GM23338 (cell line): ENCODE measurements at regions not wholly inside any gene's neighbourhood (a gene's known extent, or its start where the extent isn't known, plus 50 kb on each side); places are given as distances from the start of the nearest gene placed in this dataset.

ENCODE experiments used
- ATAC-seq: fragments of 200-7000 bp; cut with Tn5 transposase; 3 replicates; pipeline ENCODE4 v1.9.1; 2020
- DNase-seq: peaks from one replicate; pipeline ENCODE4 v3.0.0-alpha.2; 2015; ENCODE audit warnings: low spot score
- H2AFZ ChIP-seq: fragments of 200-600 bp; sonication (generic); 2 replicates; pipeline ENCODE4 v1.8.0; 2016; ENCODE audit warnings: antibody characterized with exemption, mild to moderate bottlenecking, moderate library complexity
- H3F3A ChIP-seq: fragments of 200-600 bp; sonication (generic); replicated peaks from 2 replicates; pipeline ENCODE4 v1.8.0; 2017; ENCODE audit warnings: antibody characterized with exemption, mixed run types, low read depth
- H3K27ac ChIP-seq: fragments of 200-600 bp; sonication (generic); 2 replicates; pipeline ENCODE4 v1.6.1; 2016; ENCODE audit warnings: low read depth
- H3K27me3 ChIP-seq: fragments of 200-600 bp; sonication (generic); 2 replicates; pipeline ENCODE4 v1.8.0; 2016; ENCODE audit warnings: mild to moderate bottlenecking, mixed run types, moderate library complexity; ENCODE audit not compliant: insufficient read depth
- H3K36me3 ChIP-seq: fragments of 200-600 bp; sonication (generic); 2 replicates; pipeline ENCODE4 v1.8.0; 2016; ENCODE audit warnings: mild to moderate bottlenecking; ENCODE audit not compliant: insufficient read depth
- H3K4me1 ChIP-seq: fragments of 200-600 bp; sonication (generic); 2 replicates; pipeline ENCODE4 v1.8.0; 2016; ENCODE audit warnings: mild to moderate bottlenecking, moderate library complexity; ENCODE audit not compliant: insufficient read depth
- H3K4me2 ChIP-seq: fragments of 200-600 bp; sonication (generic); 2 replicates; pipeline ENCODE4 v1.7.1; 2017; ENCODE audit warnings: mixed run types
- H3K4me3 ChIP-seq: fragments of 200-600 bp; sonication (generic); 2 replicates; pipeline ENCODE4 v1.6.1; 2016; ENCODE audit warnings: mixed run types
- H3K79me2 ChIP-seq: fragments of 200-600 bp; sonication (generic); replicated peaks from 2 replicates; pipeline ENCODE4 v1.8.0; 2017; ENCODE audit warnings: mild to moderate bottlenecking; ENCODE audit not compliant: insufficient read depth
- H3K9me2 ChIP-seq: fragments of 200-600 bp; sonication (generic); 2 replicates; pipeline ENCODE4 v1.8.0; 2017; ENCODE audit not compliant: insufficient read depth
- H4K20me1 ChIP-seq: fragments of 200-600 bp; sonication (generic); replicated peaks from 2 replicates; pipeline ENCODE4 v1.8.0; 2017; ENCODE audit warnings: mild to moderate bottlenecking; ENCODE audit not compliant: insufficient read depth
- H3K27ac Mint-ChIP-seq: 2 replicates; pipeline ENCODE4 v1.8.0; 2020; ENCODE audit warnings: inconsistent platforms, mild to moderate bottlenecking, moderate library complexity, mixed read lengths
- H3K27me3 Mint-ChIP-seq: 3 replicates; pipeline ENCODE4 v1.8.0; 2022; ENCODE audit warnings: low read depth, mild to moderate bottlenecking, moderate library complexity, mixed read lengths, inconsistent platforms; ENCODE audit not compliant: insufficient read depth, poor library complexity
- H3K36me3 Mint-ChIP-seq: 3 replicates; pipeline ENCODE4 v1.8.0; 2021; ENCODE audit warnings: low read depth, mild to moderate bottlenecking, inconsistent platforms, moderate library complexity, mixed read lengths
- H3K4me1 Mint-ChIP-seq: 3 replicates; pipeline ENCODE4 v1.8.0; 2020; ENCODE audit warnings: mild to moderate bottlenecking, inconsistent platforms, mixed read lengths
- H3K4me3 Mint-ChIP-seq: 3 replicates; pipeline ENCODE4 v1.8.0; 2021; ENCODE audit warnings: moderate library complexity, mild to moderate bottlenecking, inconsistent platforms, mixed read lengths
- H3K9me3 Mint-ChIP-seq: 3 replicates; pipeline ENCODE4 v1.8.0; 2020; ENCODE audit warnings: moderate library complexity, mild to moderate bottlenecking, inconsistent platforms, mixed read lengths
- CREB1 ChIP-seq: fragments of 250-450 bp; sonication (Bioruptor Pico); IDR thresholded peaks from 2 replicates; pipeline ENCODE4 v1.5.0; 2020; ENCODE audit warnings: low read depth, mild to moderate bottlenecking, moderate library complexity
- ETS1 ChIP-seq: IDR thresholded peaks from 2 replicates; pipeline ENCODE4 v1.6.1; 2016; ENCODE audit warnings: antibody characterized with exemption
- EZH2 ChIP-seq: fragments of 200-600 bp; sonication (generic); IDR thresholded peaks from one replicate; pipeline ENCODE4 v1.8.0; 2017; ENCODE audit warnings: antibody characterized with exemption, mild to moderate bottlenecking, low read depth; ENCODE audit not compliant: unreplicated experiment
- EZH2phosphoT487 ChIP-seq: fragments of 200-600 bp; sonication (generic); IDR thresholded peaks from one replicate; pipeline ENCODE4 v1.8.1; 2018; ENCODE audit warnings: antibody characterized with exemption; ENCODE audit not compliant: unreplicated experiment
- JUNB ChIP-seq: IDR thresholded peaks from one replicate; pipeline ENCODE4 v1.6.1; 2016; ENCODE audit warnings: antibody characterized with exemption; ENCODE audit not compliant: unreplicated experiment
- NANOG ChIP-seq: IDR thresholded peaks from 2 replicates; pipeline ENCODE4 v1.6.1; 2016; ENCODE audit warnings: antibody characterized with exemption, borderline replicate concordance
- POLR2AphosphoS5 ChIP-seq: IDR thresholded peaks from 2 replicates; pipeline ENCODE4 v1.6.1; 2016; ENCODE audit warnings: antibody characterized with exemption, low read depth
- STAT1 ChIP-seq: IDR thresholded peaks from one replicate; pipeline ENCODE4 v1.6.1; 2016; ENCODE audit warnings: antibody characterized with exemption; ENCODE audit not compliant: unreplicated experiment
- ZNF114 ChIP-seq: fragments of 250-450 bp; sonication (Bioruptor Pico); IDR thresholded peaks from 2 replicates; pipeline ENCODE4 v1.5.0; 2020; ENCODE audit warnings: mild to moderate bottlenecking, moderate library complexity
- ZNF331 ChIP-seq: fragments of 250-450 bp; sonication (Bioruptor Pico); IDR thresholded peaks from 2 replicates; pipeline ENCODE4 v1.5.0; 2020; ENCODE audit warnings: low read depth, mild to moderate bottlenecking, moderate library complexity
- ZNF462 ChIP-seq: fragments of 250-450 bp; sonication (Bioruptor Pico); IDR thresholded peaks from 2 replicates; pipeline ENCODE4 v1.5.0; 2020; ENCODE audit warnings: mild to moderate bottlenecking, moderate library complexity
- TF ChIP-seq, protein P1 (sequence below), 2 experiments: fragments of 200-600 bp in 1 of 2; sonication (generic) in 1 of 2; conservative IDR thresholded peaks; 2 replicates each; pipeline versions ENCODE4 v1.5.1 to v1.6.1; 2016 to 2017; ENCODE audit warnings: antibody characterized with exemption in 2 of 2, low read depth in 2 of 2, mild to moderate bottlenecking in 2 of 2, moderate library complexity in 1 of 2
- TF ChIP-seq, protein P2 (sequence below): IDR thresholded peaks from one replicate; pipeline ENCODE4 v1.6.1; 2018; ENCODE audit warnings: antibody characterized with exemption; ENCODE audit not compliant: unreplicated experiment

DNA sequence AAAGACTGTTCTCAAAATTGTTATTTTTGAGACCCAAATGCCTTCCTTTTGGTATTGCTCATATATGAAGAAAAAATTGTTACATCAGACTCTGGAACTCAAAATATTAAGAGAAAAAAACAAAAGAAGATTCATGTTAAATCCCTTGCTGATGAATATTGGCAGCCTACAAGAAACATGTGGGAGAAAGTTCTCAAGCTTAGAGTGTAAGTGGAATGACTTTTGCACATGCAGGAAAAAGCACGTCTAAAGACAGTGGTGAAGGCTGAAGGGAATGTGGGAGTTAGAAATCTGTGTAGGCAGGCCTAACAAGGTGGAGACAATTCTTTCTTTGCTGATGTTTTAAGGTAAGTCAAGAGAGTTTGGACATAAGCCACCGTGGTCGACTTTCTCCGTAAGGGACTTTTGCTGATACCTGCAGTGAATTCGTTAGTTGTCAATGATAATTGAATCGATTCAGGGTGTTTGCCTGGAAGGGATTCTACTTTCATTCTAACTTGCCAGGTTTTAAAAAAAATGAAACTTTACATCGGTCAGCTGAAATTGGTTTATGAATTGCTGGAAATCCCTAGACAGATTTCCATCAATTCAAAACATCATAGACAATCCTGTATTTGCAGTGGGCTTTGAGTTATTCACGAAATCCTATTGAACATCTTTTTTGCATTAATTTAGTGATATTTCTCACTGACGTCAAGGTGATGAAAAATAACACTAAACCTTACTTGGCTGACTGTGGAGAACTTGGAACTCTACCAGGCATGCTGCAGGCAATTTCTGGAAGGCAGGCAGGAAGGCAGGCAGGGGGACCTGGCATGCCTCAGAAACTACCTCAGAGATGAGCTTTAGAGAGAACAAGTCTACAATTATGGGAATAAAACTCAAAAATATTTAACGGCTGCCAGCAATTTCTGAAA, 359.1 kb upstream of the ADAMTSL1 start:
- H3K9me2 ChIP-seq = peaks cover 13% of the 10 kb centered on the region; the same call in 1 of the 2 replicates
- no peak for ATAC-seq
- Mint-ChIP-seq H3K4me3 (no peak overlapping the region), H3K4me1 (no peaks in the 10 kb centered on the region), H3K36me3 (no peaks in the 10 kb centered on the region), H3K9me3 (no peaks in the 10 kb centered on the region), H3K27me3 (no peaks in the 10 kb centered on the region), H3K27ac (no peak overlapping the region; the same call in 1 of the 2 replicates)
- no peak for DNase-seq
- no peak overlapping the region for H3K4me2 ChIP-seq
- H3K4me1 ChIP-seq = no peaks in the 10 kb centered on the region
- H3F3A ChIP-seq = no peaks in the 10 kb centered on the region
- no peaks in the 10 kb centered on the region for H3K79me2 ChIP-seq
- TF ChIP-seq ZNF331 (CRISPR knock-in tag) (no peak), NANOG (no peak), ZNF114 (CRISPR knock-in tag) (no peak), POLR2AphosphoS5 (no peak), EZH2phosphoT487 (no peak), JUNB (no peak), ZNF462 (no peak), STAT1 (no peak), ETS1 (no peak), EZH2 (no peak), CREB1 (no peak)
- TF ChIP-seq, protein P1, sequence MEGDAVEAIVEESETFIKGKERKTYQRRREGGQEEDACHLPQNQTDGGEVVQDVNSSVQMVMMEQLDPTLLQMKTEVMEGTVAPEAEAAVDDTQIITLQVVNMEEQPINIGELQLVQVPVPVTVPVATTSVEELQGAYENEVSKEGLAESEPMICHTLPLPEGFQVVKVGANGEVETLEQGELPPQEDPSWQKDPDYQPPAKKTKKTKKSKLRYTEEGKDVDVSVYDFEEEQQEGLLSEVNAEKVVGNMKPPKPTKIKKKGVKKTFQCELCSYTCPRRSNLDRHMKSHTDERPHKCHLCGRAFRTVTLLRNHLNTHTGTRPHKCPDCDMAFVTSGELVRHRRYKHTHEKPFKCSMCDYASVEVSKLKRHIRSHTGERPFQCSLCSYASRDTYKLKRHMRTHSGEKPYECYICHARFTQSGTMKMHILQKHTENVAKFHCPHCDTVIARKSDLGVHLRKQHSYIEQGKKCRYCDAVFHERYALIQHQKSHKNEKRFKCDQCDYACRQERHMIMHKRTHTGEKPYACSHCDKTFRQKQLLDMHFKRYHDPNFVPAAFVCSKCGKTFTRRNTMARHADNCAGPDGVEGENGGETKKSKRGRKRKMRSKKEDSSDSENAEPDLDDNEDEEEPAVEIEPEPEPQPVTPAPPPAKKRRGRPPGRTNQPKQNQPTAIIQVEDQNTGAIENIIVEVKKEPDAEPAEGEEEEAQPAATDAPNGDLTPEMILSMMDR (conservative IDR thresholded peaks at IDR 0.05; ENCODE audit: low read depth in 2 of 2) = no peak
- TF ChIP-seq, protein P2, sequence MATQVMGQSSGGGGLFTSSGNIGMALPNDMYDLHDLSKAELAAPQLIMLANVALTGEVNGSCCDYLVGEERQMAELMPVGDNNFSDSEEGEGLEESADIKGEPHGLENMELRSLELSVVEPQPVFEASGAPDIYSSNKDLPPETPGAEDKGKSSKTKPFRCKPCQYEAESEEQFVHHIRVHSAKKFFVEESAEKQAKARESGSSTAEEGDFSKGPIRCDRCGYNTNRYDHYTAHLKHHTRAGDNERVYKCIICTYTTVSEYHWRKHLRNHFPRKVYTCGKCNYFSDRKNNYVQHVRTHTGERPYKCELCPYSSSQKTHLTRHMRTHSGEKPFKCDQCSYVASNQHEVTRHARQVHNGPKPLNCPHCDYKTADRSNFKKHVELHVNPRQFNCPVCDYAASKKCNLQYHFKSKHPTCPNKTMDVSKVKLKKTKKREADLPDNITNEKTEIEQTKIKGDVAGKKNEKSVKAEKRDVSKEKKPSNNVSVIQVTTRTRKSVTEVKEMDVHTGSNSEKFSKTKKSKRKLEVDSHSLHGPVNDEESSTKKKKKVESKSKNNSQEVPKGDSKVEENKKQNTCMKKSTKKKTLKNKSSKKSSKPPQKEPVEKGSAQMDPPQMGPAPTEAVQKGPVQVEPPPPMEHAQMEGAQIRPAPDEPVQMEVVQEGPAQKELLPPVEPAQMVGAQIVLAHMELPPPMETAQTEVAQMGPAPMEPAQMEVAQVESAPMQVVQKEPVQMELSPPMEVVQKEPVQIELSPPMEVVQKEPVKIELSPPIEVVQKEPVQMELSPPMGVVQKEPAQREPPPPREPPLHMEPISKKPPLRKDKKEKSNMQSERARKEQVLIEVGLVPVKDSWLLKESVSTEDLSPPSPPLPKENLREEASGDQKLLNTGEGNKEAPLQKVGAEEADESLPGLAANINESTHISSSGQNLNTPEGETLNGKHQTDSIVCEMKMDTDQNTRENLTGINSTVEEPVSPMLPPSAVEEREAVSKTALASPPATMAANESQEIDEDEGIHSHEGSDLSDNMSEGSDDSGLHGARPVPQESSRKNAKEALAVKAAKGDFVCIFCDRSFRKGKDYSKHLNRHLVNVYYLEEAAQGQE = no peak
- H3K27me3 ChIP-seq = no peaks in the 10 kb centered on the region
- H3K4me3 ChIP-seq = no peak overlapping the region
- H4K20me1 ChIP-seq = no peaks in the 10 kb centered on the region
- no peak overlapping the region for H3K27ac ChIP-seq
- H2AFZ ChIP-seq = peak overlapping the region; percentile 52; the same call in 1 of the 2 replicates
- no peaks in the 10 kb centered on the region for H3K36me3 ChIP-seq
